Astrocyte of the cerebellum (primary cell): ENCODE measurements at regions not wholly inside any gene's neighbourhood (a gene's known extent, or its start where the extent isn't known, plus 50 kb on each side); places are given as distances from the start of the nearest gene placed in this dataset.

Experiments used
- DNase-seq: peaks from one replicate; pipeline ENCODE4 v3.0.0-alpha.2; 2011; ENCODE audit warnings: low read depth
- H3K4me3 ChIP-seq: 2 replicates; pipeline ENCODE4 v1.5.1; 2011; ENCODE audit warnings: mild to moderate bottlenecking, low read depth, low read length, moderate library complexity
- CTCF ChIP-seq: IDR thresholded peaks from 2 replicates; pipeline ENCODE4 v1.5.1; 2012; ENCODE audit warnings: low read length, low read depth, moderate library complexity, mild to moderate bottlenecking; ENCODE audit errors: missing control alignments
- in situ Hi-C: cut with HindIII; loops from 2 replicates; pipeline ENCODE4 v1.10.0; 2017; ENCODE audit warnings: low sequenced_read_pairs

DNA sequence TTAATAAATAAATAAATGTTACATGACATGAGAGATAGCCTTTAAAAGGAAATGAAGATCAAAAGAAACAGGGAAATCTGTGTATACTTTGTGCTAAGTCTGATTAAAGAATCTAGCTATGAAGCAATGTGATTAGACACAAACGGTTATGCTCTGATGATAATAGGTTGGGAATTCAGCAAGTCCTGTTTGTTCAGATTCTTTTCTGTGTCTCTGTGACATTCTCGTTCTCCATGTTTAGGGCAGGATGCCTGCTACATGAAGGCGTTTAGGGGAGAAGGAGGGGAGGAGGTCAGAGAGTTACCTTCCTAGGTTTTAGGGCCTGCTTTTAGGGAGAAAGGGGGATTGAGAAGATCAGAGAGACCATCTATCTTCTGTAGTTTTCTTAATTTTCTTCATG is 555.3 kb downstream of the DNAJB9 start:
- no peak for TF ChIP-seq CTCF
- in situ Hi-C loops: no loop called here
- H3K4me3 ChIP-seq: no peak overlapping the region
- DNase-seq: no peak

- no peak for TF ChIP-seq CTCF
- in situ Hi-C loops: no loop called here
- H3K4me3 ChIP-seq: no peak overlapping the region
- DNase-seq: peak; percentile 0
Measured at GRCh38 chr7:109126404-109127050, 556.9 kb downstream of the DNAJB9 start.

GRCh38 chr7:109127145-109127544 is 557.5 kb downstream of the DNAJB9 start:
- H3K4me3 ChIP-seq: no peak overlapping the region
- no peak for TF ChIP-seq CTCF
- in situ Hi-C loops: no loop called here
- no peak for DNase-seq

DNA sequence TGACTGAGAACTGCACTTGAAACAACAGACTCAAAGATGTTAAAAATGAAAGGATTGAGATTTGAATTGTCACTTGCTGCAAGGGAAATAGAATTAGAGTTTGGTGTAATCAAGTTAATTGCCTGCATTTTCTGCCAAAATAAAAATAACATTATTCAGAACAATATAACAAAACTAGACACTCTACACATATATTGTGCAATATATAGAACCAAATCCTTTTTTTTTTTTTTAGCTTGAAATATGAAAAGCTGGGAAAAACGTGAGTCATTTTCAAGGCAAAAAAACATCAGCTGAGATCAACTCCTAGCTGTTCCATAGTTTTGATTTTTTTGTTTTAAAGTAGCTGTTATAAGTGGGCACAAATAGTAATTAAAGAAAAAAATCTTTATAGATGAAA is 561.5 kb downstream of the DNAJB9 start:
- in situ Hi-C loops: no loop called here
- DNase-seq: no peak
- H3K4me3 ChIP-seq: no peak overlapping the region
- no peak for TF ChIP-seq CTCF

DNA sequence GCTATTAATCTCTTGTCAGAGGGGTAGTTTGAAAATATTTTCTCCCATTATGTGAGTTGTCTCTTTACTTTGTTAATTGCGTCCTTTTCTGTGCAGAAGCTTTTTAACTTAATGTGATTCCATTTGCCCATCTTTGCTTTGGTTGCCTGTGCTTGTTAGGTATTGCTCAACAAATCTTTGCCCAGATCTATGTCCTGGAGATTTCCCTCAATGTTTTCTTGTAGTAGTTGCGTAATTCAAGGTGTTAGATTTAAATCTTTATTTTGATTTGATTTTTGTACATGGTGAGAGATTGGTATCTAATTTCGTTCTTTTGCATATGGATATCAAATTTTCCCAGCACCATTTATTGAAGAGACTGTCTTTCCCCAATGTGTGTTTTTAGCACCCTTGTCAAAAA is 567.2 kb downstream of the DNAJB9 start:
- no peak overlapping the region for H3K4me3 ChIP-seq
- in situ Hi-C loops: no loop called here
- no peak for TF ChIP-seq CTCF
- no peak for DNase-seq

GRCh38 chr7:109154748-109155147 is 585.1 kb downstream of the DNAJB9 start:
- H3K4me3 ChIP-seq: no peak overlapping the region
- in situ Hi-C loops: no loop called here
- TF ChIP-seq CTCF: no peak
- DNase-seq: no peak
